Adrenal gland (tissue), 5 donors: ENCODE measurements at regions not wholly inside any gene's neighbourhood (a gene's known extent, or its start where the extent isn't known, plus 50 kb on each side); places are given as distances from the start of the nearest gene placed in this dataset.

ENCODE experiments used
- CTCF ChIP-seq, 6 experiments: fragments of 450-650 bp in 4 of 6; fragments of 200-600 bp in 2 of 6; sonication (generic) in 1 of 6; IDR thresholded peaks; 1 replicate in 5 of 6; 2 replicates in 1 of 6; pipeline versions ENCODE4 v1.5.1 to v1.8.0; 2016 to 2021; ENCODE audit warnings: antibody characterized with exemption in 6 of 6, mild to moderate bottlenecking in 2 of 6, moderate library complexity in 1 of 6
- POLR2A ChIP-seq, 2 donors: fragments of 450-650 bp; IDR thresholded peaks; one replicate each; pipeline ENCODE4 v1.6.1; 2017; ENCODE audit warnings: antibody characterized with exemption in 2 of 2, mild to moderate bottlenecking in 2 of 2, moderate library complexity in 1 of 2
- donor health status: DM: no; HTN: no; CAD: no.

- TF ChIP-seq CTCF (IDR thresholded peaks at IDR 0.05) (no peak), POLR2A (IDR thresholded peaks at IDR 0.05) (no peak)
Observed at GRCh38 chr12:23139026-23139425, 514.1 kb downstream of the ETNK1 start.
